Parathyroid adenoma (tissue), 2 donors: ENCODE measurements at regions not wholly inside any gene's neighbourhood (a gene's known extent, or its start where the extent isn't known, plus 50 kb on each side); places are given as distances from the start of the nearest gene placed in this dataset.

Experiments
- H2AFZ ChIP-seq: fragments of 300-600 bp; sonication (generic); one replicate; pipeline ENCODE4 v1.7.0; 2017; ENCODE audit warnings: antibody characterized with exemption, mild to moderate bottlenecking
- H3K27ac ChIP-seq: fragments of 300-600 bp; sonication (generic); one replicate; pipeline ENCODE4 v1.7.0; 2017
- H3K27me3 ChIP-seq: fragments of 300-600 bp; sonication (generic); one replicate; pipeline ENCODE4 v1.7.0; 2017; ENCODE audit warnings: low read length; ENCODE audit not compliant: control insufficient read depth, insufficient read depth
- H3K36me3 ChIP-seq: fragments of 300-600 bp; sonication (generic); one replicate; pipeline ENCODE4 v1.7.0; 2017; ENCODE audit warnings: low read length; ENCODE audit not compliant: control insufficient read depth, insufficient read depth
- H3K4me1 ChIP-seq: fragments of 300-600 bp; sonication (generic); one replicate; pipeline ENCODE4 v1.7.0; 2017; ENCODE audit warnings: control low read depth
- H3K4me2 ChIP-seq: fragments of 300-600 bp; sonication (generic); one replicate; pipeline ENCODE4 v1.7.0; 2017; ENCODE audit warnings: low read length
- H3K4me3 ChIP-seq: fragments of 300-600 bp; sonication (generic); one replicate; pipeline ENCODE4 v1.7.0; 2017; ENCODE audit warnings: low read depth, low read length
- H3K79me2 ChIP-seq: fragments of 300-600 bp; sonication (generic); one replicate; pipeline ENCODE4 v1.7.0; 2017; ENCODE audit warnings: control low read depth
- H3K9ac ChIP-seq: fragments of 300-600 bp; sonication (generic); one replicate; pipeline ENCODE4 v1.7.0; 2017; ENCODE audit warnings: mild to moderate bottlenecking
- H3K9me3 ChIP-seq: fragments of 300-600 bp; sonication (generic); one replicate; pipeline ENCODE4 v1.7.0; 2017; ENCODE audit warnings: low read length; ENCODE audit not compliant: control insufficient read depth
- TF ChIP-seq, protein P1 (sequence below): fragments of 300-600 bp; sonication (generic); IDR thresholded peaks from one replicate; pipeline ENCODE4 v1.7.0; 2017; ENCODE audit warnings: antibody characterized with exemption, mild to moderate bottlenecking
- donor health status: primary hyperparathyroidism.

DNA sequence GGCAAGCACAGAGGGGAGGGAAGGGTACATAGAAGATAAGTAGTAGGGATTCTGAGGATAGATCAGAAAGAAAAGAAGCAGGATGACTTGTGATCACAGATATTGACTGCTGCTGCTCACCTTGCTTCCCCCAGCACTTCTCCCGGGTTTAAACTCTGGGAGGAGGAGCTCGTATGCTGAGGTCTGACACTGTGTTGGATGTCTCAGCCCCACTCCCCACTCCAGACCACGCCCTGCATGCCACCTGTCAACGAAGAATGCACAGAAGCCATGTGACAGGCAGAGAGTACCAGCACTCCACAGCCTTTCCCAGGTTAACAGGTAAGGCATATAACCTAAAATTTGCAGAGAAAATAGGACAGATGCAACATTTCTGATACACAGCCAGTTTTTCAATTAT lies 388.9 kb downstream of the TNS3 start:
- Histone ChIP-seq H3K9me3 (no peaks in the 10 kb centered on the region), H3K4me2 (no peak overlapping the region), H3K9ac (no peak overlapping the region), H3K4me3 (no peak overlapping the region), H3K27me3 (no peaks in the 10 kb centered on the region), H3K27ac (no peak overlapping the region), H3K36me3 (no peaks in the 10 kb centered on the region), H3K79me2 (no peaks in the 10 kb centered on the region), H3K4me1 (no peaks in the 10 kb centered on the region), H2AFZ (no peak overlapping the region)
- TF ChIP-seq, protein P1, sequence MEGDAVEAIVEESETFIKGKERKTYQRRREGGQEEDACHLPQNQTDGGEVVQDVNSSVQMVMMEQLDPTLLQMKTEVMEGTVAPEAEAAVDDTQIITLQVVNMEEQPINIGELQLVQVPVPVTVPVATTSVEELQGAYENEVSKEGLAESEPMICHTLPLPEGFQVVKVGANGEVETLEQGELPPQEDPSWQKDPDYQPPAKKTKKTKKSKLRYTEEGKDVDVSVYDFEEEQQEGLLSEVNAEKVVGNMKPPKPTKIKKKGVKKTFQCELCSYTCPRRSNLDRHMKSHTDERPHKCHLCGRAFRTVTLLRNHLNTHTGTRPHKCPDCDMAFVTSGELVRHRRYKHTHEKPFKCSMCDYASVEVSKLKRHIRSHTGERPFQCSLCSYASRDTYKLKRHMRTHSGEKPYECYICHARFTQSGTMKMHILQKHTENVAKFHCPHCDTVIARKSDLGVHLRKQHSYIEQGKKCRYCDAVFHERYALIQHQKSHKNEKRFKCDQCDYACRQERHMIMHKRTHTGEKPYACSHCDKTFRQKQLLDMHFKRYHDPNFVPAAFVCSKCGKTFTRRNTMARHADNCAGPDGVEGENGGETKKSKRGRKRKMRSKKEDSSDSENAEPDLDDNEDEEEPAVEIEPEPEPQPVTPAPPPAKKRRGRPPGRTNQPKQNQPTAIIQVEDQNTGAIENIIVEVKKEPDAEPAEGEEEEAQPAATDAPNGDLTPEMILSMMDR, result no peak

DNA sequence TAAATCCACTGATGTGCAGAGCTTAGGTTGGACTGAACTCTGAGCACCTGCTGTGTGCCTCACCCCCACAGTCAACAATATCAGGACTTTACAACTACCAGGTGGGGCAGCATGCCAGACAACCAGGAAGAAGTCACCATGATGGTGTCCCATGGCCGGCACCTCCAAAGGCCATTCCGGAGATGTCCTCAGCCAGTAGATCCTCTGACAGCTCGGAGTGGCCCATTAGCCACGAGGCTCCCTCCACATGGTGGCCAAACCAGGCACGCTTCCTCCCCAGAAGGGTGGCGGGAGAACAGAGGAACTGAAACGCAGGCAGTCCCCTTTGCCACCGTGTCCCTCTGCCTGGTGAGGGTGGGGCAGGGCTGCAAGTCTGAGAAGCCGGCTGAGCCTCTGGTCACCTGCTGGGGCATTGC lies 390.0 kb downstream of the TNS3 start:
- TF ChIP-seq, protein P1, result no peak
- Histone ChIP-seq H3K36me3 (no peaks in the 10 kb centered on the region), H3K4me3 (no peak overlapping the region), H3K4me2 (no peak overlapping the region), H3K9ac (no peak overlapping the region), H3K27me3 (no peaks in the 10 kb centered on the region), H3K27ac (no peak overlapping the region), H3K9me3 (no peaks in the 10 kb centered on the region), H3K79me2 (no peaks in the 10 kb centered on the region), H3K4me1 (no peaks in the 10 kb centered on the region), H2AFZ (no peak overlapping the region)

DNA sequence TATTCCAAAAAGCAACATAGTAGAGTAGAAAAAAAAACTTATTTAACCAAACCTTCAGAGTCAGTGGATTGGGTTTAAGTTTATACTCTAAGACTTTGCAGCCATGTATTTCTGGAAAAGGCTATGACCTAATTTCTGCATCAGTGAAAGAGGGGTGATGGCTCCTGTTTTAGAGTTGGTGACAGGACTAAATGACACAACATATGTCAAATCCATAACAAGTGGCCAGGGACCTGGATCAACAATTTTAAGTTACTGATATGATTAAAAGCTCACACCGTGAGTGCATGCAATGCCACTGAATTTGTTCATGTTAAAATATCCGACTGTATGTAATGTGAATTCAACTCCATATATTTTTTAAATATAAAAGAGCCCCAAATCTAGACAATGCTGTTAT lies 390.6 kb downstream of the TNS3 start:
- Histone ChIP-seq H3K36me3 (no peaks in the 10 kb centered on the region), H3K4me1 (no peaks in the 10 kb centered on the region), H2AFZ (no peak overlapping the region), H3K27me3 (no peaks in the 10 kb centered on the region), H3K4me2 (no peak overlapping the region), H3K4me3 (no peak overlapping the region), H3K9me3 (no peaks in the 10 kb centered on the region), H3K9ac (no peak overlapping the region), H3K79me2 (no peaks in the 10 kb centered on the region), H3K27ac (no peak overlapping the region)
- TF ChIP-seq, protein P1, result no peak

DNA sequence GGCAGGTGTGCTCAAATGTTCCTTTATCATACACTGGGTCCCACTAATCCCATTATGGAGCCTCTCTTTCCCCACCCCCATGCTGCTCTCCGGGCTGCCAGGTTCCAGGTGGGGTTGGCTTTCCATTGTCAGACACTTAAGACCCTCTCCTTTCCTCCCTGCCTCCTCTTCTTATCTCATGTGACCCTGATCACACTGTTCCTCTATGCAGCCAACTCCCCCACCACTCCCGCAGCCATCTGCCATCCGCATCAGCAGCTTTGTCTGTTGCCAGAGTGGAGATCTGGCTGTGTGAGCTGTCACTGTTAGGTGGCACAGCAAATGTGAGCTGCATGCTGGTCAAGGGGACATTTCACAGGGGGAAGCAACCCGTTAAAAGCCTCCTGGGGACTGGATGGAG lies 391.4 kb downstream of the TNS3 start:
- Histone ChIP-seq H3K9ac (no peak overlapping the region), H3K36me3 (no peaks in the 10 kb centered on the region), H3K27ac (no peak overlapping the region), H3K79me2 (no peaks in the 10 kb centered on the region), H3K4me3 (no peak overlapping the region), H3K4me1 (no peaks in the 10 kb centered on the region), H3K4me2 (no peak overlapping the region), H3K27me3 (no peaks in the 10 kb centered on the region), H3K9me3 (no peaks in the 10 kb centered on the region), H2AFZ (no peak overlapping the region)
- TF ChIP-seq, protein P1, result no peak

DNA sequence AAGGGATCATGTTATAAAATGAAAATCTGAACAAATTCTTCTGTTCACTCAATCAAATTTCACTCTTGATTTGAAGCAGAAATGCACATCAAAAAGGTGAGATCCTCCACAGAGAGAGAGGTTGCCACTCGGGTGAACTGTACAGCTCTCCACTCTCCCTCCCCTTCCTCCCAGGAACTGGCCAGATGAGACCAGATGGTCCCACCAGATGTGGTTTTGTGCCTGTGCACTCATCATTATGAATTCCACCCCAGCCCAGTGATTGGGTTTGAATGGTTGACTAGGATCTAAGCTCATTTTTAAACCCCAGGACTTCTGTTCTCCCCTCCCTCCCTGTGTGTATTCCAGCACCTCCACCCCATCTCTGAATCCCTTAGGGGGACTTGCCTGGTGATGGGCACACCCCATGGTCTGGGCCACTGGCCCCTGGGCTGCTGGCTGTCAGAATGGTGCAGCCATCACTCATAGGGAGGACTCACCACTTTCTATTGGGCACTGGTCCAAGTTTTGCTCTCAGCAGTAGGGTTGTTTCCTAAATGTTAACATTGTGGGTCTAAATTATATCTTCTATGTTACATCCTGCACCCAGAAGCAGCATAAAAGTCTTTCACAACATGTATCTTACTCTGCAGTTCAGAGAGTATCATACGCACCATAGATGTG lies 393.1 kb downstream of the TNS3 start:
- TF ChIP-seq, protein P1, result no peak
- H3K9me3 ChIP-seq, result no peaks in the 10 kb centered on the region
- no peaks in the 10 kb centered on the region for H3K79me2 ChIP-seq
- H2AFZ ChIP-seq, result no peak overlapping the region
- no peaks in the 10 kb centered on the region for H3K4me1 ChIP-seq
- H3K27me3 ChIP-seq, result no peaks in the 10 kb centered on the region
- H3K4me3 ChIP-seq, result no peak overlapping the region
- H3K4me2 ChIP-seq, result no peak overlapping the region
- H3K36me3 ChIP-seq, result no peaks in the 10 kb centered on the region
- no peak overlapping the region for H3K27ac ChIP-seq
- no peak overlapping the region for H3K9ac ChIP-seq
